Adrenal gland (tissue), 5 donors: ENCODE measurements at regions not wholly inside any gene's neighbourhood (a gene's known extent, or its start where the extent isn't known, plus 50 kb on each side); places are given as distances from the start of the nearest gene placed in this dataset.

Experiments used
- POLR2A ChIP-seq, 2 donors: fragments of 450-650 bp; IDR thresholded peaks; one replicate each; pipeline ENCODE4 v1.6.1; 2017; ENCODE audit warnings: antibody characterized with exemption in 2 of 2, mild to moderate bottlenecking in 2 of 2, moderate library complexity in 1 of 2
- TF ChIP-seq, protein P1 (sequence below), 6 experiments: fragments of 450-650 bp in 4 of 6; fragments of 200-600 bp in 2 of 6; sonication (generic) in 1 of 6; IDR thresholded peaks; 1 replicate in 5 of 6; 2 replicates in 1 of 6; pipeline versions ENCODE4 v1.5.1 to v1.8.0; 2016 to 2021; ENCODE audit warnings: antibody characterized with exemption in 6 of 6, mild to moderate bottlenecking in 2 of 6, moderate library complexity in 1 of 6
- donor health status: DM: no; HTN: no; CAD: no.

DNA sequence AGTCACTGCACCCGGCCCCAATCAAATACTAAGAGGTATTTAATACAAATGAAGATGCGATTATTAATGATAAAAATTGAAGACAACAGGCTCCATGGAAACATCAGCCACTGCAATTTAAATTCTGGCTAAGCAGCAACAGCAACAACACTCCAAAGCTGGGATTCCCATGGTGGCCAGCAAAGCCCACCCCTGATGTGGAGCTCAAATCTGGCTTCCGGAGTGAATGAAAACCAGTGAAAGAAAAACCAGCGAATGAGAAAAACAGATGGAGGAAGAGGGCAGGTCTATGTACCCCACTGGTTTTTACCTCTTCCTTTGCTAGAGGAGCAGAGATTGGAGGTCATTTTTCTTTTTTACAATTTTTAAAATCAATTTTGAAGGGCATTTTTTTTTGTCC, 135.9 kb upstream of the PDE10A start:
- TF ChIP-seq, protein P1, sequence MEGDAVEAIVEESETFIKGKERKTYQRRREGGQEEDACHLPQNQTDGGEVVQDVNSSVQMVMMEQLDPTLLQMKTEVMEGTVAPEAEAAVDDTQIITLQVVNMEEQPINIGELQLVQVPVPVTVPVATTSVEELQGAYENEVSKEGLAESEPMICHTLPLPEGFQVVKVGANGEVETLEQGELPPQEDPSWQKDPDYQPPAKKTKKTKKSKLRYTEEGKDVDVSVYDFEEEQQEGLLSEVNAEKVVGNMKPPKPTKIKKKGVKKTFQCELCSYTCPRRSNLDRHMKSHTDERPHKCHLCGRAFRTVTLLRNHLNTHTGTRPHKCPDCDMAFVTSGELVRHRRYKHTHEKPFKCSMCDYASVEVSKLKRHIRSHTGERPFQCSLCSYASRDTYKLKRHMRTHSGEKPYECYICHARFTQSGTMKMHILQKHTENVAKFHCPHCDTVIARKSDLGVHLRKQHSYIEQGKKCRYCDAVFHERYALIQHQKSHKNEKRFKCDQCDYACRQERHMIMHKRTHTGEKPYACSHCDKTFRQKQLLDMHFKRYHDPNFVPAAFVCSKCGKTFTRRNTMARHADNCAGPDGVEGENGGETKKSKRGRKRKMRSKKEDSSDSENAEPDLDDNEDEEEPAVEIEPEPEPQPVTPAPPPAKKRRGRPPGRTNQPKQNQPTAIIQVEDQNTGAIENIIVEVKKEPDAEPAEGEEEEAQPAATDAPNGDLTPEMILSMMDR (IDR thresholded peaks at IDR 0.05), result no peak
- TF ChIP-seq POLR2A (IDR thresholded peaks at IDR 0.05), result no peak
